PC-3 (cell line): ENCODE measurements at regions not wholly inside any gene's neighbourhood (a gene's known extent, or its start where the extent isn't known, plus 50 kb on each side); places are given as distances from the start of the nearest gene placed in this dataset.

Experiments used
- ATAC-seq: fragments of 200-7000 bp; cut with Tn5 transposase; 2 replicates; pipeline ENCODE4 v1.9.1; 2020; ENCODE audit warnings: mild to moderate bottlenecking, moderate library complexity
- BruUV-seq: library from RNA; stranded (reverse); fragments of 400-500 nt; replicated peaks from 2 replicates; lab custom pipeline; 2021; lab: Mats Ljungman, UMichigan
- CTCF ChIA-PET: fragments of 300-600 bp; sonication (Branson Sonifier 250); formaldehyde crosslinking; loops from one replicate; lab custom pipeline; 2022; ENCODE audit warnings: antibody characterized with exemption; lab: Charles Lee
- POLR2A ChIA-PET: fragments of 300-600 bp; sonication (Branson Sonifier 250); formaldehyde crosslinking; loops from one replicate; lab custom pipeline; 2022; ENCODE audit warnings: antibody characterized with exemption; ENCODE audit not compliant: unreplicated experiment; lab: Charles Lee
- DNase-seq: peaks from one replicate; pipeline ENCODE4 v3.0.0-alpha.2; 2015
- H2AFZ ChIP-seq: fragments of 300-600 bp; sonication (generic); 2 replicates; pipeline ENCODE4 v1.6.0; 2016; ENCODE audit warnings: antibody characterized with exemption, low read length
- H3F3A ChIP-seq: fragments of 300-600 bp; sonication (generic); one replicate; pipeline ENCODE4 v1.6.0; 2017; ENCODE audit warnings: antibody characterized with exemption, low read length, control low read depth, mild to moderate bottlenecking; ENCODE audit not compliant: unreplicated experiment
- H3K27ac ChIP-seq: fragments of 300-600 bp; sonication (generic); 2 replicates; pipeline ENCODE4 v1.5.1; 2016; ENCODE audit warnings: mild to moderate bottlenecking, low read length
- H3K27me3 ChIP-seq: fragments of 300-600 bp; sonication (generic); 2 replicates; pipeline ENCODE4 v1.6.1; 2016; ENCODE audit warnings: low read length, mixed read lengths
- H3K36me3 ChIP-seq: fragments of 300-600 bp; sonication (generic); 2 replicates; pipeline ENCODE4 v1.6.1; 2016; ENCODE audit warnings: low read depth, mixed run types, low read length, mixed read lengths
- H3K4me1 ChIP-seq: fragments of 300-600 bp; sonication (generic); 2 replicates; pipeline ENCODE4 v1.5.1; 2016; ENCODE audit warnings: low read length; ENCODE audit not compliant: insufficient read depth
- H3K4me2 ChIP-seq: fragments of 300-600 bp; sonication (generic); 2 replicates; pipeline ENCODE4 v1.6.0; 2016; ENCODE audit warnings: low read length
- H3K4me3 ChIP-seq: fragments of 300-600 bp; sonication (generic); 2 replicates; pipeline ENCODE4 v1.5.1; 2016; ENCODE audit warnings: mild to moderate bottlenecking, low read length, mixed read lengths
- H3K79me2 ChIP-seq: fragments of 300-600 bp; sonication (generic); 2 replicates; pipeline ENCODE4 v1.6.1; 2017; ENCODE audit warnings: low read length, mixed read lengths
- H3K9ac ChIP-seq: fragments of 300-600 bp; sonication (generic); 2 replicates; pipeline ENCODE4 v1.6.0; 2016; ENCODE audit warnings: mild to moderate bottlenecking, low read length
- H3K9me2 ChIP-seq: fragments of 300-600 bp; sonication (generic); replicated peaks from 2 replicates; pipeline ENCODE4 v1.6.1; 2016; ENCODE audit warnings: mixed run types, low read length, mixed read lengths
- H3K9me3 ChIP-seq: fragments of 300-600 bp; sonication (generic); 2 replicates; pipeline ENCODE4 v1.6.1; 2016; ENCODE audit warnings: low read length, mixed read lengths
- H4K20me1 ChIP-seq: fragments of 300-600 bp; sonication (generic); 2 replicates; pipeline ENCODE4 v1.6.1; 2016; ENCODE audit warnings: low read length, mixed read lengths
- EZH2 ChIP-seq: fragments of 300-600 bp; sonication (generic); IDR thresholded peaks from one replicate; pipeline ENCODE4 v1.6.1; 2017; ENCODE audit warnings: antibody characterized with exemption, mild to moderate bottlenecking, low read length; ENCODE audit not compliant: unreplicated experiment
- EZH2phosphoT487 ChIP-seq: fragments of 300-600 bp; sonication (generic); IDR thresholded peaks from 2 replicates; pipeline ENCODE4 v1.6.1; 2018; ENCODE audit warnings: mild to moderate bottlenecking, antibody characterized with exemption, low read length, borderline replicate concordance
- intact Hi-C: fragments of 100-400 bp; cut with micrococcal nuclease; formaldehyde crosslinking; loops from 2 replicates; pipeline ENCODE4 v1.9.0; 2023
- TF ChIP-seq, protein P1 (sequence below): fragments of 300-600 bp; sonication (generic); conservative IDR thresholded peaks from 2 replicates; pipeline ENCODE4 v1.5.1; 2017; ENCODE audit warnings: antibody characterized with exemption, low read depth, mild to moderate bottlenecking, low read length

DNA sequence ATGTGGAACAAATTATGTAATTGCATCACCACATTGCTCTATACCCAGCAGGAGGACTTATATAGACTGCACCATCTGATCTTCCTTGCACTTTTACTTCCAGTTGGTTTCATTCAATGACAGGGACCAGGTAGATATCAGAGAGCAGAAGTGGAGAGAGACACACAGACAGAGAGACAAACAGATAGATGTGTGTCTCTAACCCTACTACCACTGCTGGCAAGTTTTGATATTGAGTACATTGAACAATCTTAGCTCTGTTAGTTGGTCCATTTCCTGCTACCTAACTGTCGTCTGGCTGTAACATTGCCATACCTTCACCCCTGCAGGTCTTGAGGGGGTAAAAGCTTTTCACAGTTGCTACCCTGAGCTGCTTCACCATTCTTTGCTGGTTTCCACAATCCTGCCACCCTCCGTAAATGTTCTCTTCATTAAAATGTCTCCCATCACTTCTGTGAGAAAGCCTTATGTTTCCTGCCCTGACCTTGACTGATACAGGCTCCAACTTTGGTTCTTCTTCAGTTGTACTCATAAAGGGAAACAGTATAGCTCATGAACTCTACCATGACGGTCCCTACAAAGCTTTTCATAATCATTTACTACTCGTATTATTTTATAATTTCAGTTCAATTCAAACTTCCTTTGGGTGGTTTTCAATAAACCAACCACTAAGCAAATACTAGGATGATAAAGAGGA, 62.3 kb upstream of the ITGA4 start:
- H3K4me2 ChIP-seq: no peak overlapping the region
- no peaks in the 10 kb centered on the region for H3K27me3 ChIP-seq
- no peaks in the 10 kb centered on the region for H3K9me2 ChIP-seq
- no peaks in the 10 kb centered on the region for H3K9me3 ChIP-seq
- H3K4me3 ChIP-seq: no peak overlapping the region
- CTCF ChIA-PET: interaction anchor here (0.6 kb wide), 1 partner anchor 875 kb away, joined by 3 read pairs; no protein-coding TSS in a partner anchor
- no peak overlapping the region for H3K9ac ChIP-seq
- ATAC-seq: no peak
- H3K79me2 ChIP-seq: no peaks in the 10 kb centered on the region
- H2AFZ ChIP-seq: no peak overlapping the region
- H3K4me1 ChIP-seq: peaks cover 5% of the 10 kb centered on the region; the same call in 1 of the 2 replicates
- H3K36me3 ChIP-seq: no peaks in the 10 kb centered on the region
- no peaks in the 10 kb centered on the region for H3F3A ChIP-seq
- POLR2A ChIA-PET: no interaction called here
- H4K20me1 ChIP-seq: no peaks in the 10 kb centered on the region
- TF ChIP-seq EZH2phosphoT487 (no peak), EZH2 (no peak)
- TF ChIP-seq, protein P1, sequence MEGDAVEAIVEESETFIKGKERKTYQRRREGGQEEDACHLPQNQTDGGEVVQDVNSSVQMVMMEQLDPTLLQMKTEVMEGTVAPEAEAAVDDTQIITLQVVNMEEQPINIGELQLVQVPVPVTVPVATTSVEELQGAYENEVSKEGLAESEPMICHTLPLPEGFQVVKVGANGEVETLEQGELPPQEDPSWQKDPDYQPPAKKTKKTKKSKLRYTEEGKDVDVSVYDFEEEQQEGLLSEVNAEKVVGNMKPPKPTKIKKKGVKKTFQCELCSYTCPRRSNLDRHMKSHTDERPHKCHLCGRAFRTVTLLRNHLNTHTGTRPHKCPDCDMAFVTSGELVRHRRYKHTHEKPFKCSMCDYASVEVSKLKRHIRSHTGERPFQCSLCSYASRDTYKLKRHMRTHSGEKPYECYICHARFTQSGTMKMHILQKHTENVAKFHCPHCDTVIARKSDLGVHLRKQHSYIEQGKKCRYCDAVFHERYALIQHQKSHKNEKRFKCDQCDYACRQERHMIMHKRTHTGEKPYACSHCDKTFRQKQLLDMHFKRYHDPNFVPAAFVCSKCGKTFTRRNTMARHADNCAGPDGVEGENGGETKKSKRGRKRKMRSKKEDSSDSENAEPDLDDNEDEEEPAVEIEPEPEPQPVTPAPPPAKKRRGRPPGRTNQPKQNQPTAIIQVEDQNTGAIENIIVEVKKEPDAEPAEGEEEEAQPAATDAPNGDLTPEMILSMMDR: no peak
- intact Hi-C loops: no loop called here
- no peak overlapping the region for H3K27ac ChIP-seq
- DNase-seq: no peak
- no TSS peak for BruUV-seq

DNA sequence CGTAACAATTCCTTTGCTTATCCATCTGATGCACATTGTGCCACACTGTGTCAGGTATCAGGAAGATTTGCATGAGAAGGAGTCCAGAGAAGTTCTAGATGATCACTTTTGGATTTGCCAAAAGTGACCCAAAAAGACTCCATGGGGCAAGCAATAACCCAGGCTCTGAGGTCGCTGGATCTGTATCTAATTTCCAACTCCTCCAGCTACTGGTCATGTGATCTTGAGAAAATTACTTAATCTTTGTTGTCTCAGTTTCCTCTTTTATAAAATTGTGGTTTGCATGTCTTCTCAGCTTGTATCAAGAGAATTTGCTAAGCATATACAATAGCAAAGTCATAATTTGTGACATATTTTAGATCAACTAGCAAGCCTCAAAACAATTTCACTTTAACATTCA, 61.3 kb upstream of the ITGA4 start:
- H3K27me3 ChIP-seq: no peaks in the 10 kb centered on the region
- ATAC-seq: no peak
- H3K79me2 ChIP-seq: no peaks in the 10 kb centered on the region
- H3K9ac ChIP-seq: no peak overlapping the region
- no peak overlapping the region for H3K4me3 ChIP-seq
- H4K20me1 ChIP-seq: no peaks in the 10 kb centered on the region
- TF ChIP-seq, protein P1: no peak
- TF ChIP-seq EZH2phosphoT487: no peak
- TF ChIP-seq EZH2: no peak
- H3F3A ChIP-seq: no peaks in the 10 kb centered on the region
- intact Hi-C loops: no loop called here
- ChIA-PET CTCF (no interaction called here), POLR2A (no interaction called here)
- no peak overlapping the region for H3K27ac ChIP-seq
- no peaks in the 10 kb centered on the region for H3K9me2 ChIP-seq
- H2AFZ ChIP-seq: no peak overlapping the region
- no peak for DNase-seq
- H3K36me3 ChIP-seq: no peaks in the 10 kb centered on the region
- no peaks in the 10 kb centered on the region for H3K9me3 ChIP-seq
- no peak overlapping the region for H3K4me2 ChIP-seq
- peaks cover 5% of the 10 kb centered on the region; the same call in 1 of the 2 replicates for H3K4me1 ChIP-seq
- no TSS peak for BruUV-seq
